ENCODE measurements at regions not wholly inside any gene's neighbourhood (a gene's known extent, or its start where the extent isn't known, plus 50 kb on each side); places are given as distances from the start of the nearest gene placed in this dataset.

GRCh38 chr2:217206907-217207698 lies 347.2 kb upstream of the TNP1 start:
- H3K4me1 ChIP-seq (ENCODE audit: insufficient read depth): peaks cover 17% of the 10 kb centered on the region
- H3K79me2 ChIP-seq: no peaks in the 10 kb centered on the region
- no peak for TF ChIP-seq EZH2phosphoT487 (IDR thresholded peaks at IDR 0.05; ENCODE audit: low read depth, severe bottlenecking, unreplicated experiment)
- no peak for TF ChIP-seq EZH2 (IDR thresholded peaks at IDR 0.05; ENCODE audit: borderline replicate concordance)
- no peak for TF ChIP-seq CTCF (IDR thresholded peaks at IDR 0.05; ENCODE audit: poor library complexity)
- H3K4me2 ChIP-seq: peak overlapping the region; percentile 19
- H4K20me1 ChIP-seq (ENCODE audit: insufficient read depth, poor library complexity, severe bottlenecking): no peaks in the 10 kb centered on the region
- peak overlapping the region; percentile 65 for H3K27ac ChIP-seq
- no peaks in the 10 kb centered on the region for H3K27me3 ChIP-seq
- no peaks in the 10 kb centered on the region for H3K9me2 ChIP-seq (replicated peaks; ENCODE audit: insufficient read depth)
- no peaks in the 10 kb centered on the region for H3K9me3 ChIP-seq (ENCODE audit: low read depth)
- H3K36me3 ChIP-seq (replicated peaks; ENCODE audit: insufficient read depth, low read depth): no peaks in the 10 kb centered on the region
- H3K4me3 ChIP-seq: no peak overlapping the region
- 58% methylated on average over 14 of the region's 14 CpGs for WGBS (ENCODE audit: low lambda C conversion rate, missing lambda C conversion rate)
- H2AFZ ChIP-seq: no peak overlapping the region
- no peak for DNase-seq (ENCODE audit: low spot score)

DNA sequence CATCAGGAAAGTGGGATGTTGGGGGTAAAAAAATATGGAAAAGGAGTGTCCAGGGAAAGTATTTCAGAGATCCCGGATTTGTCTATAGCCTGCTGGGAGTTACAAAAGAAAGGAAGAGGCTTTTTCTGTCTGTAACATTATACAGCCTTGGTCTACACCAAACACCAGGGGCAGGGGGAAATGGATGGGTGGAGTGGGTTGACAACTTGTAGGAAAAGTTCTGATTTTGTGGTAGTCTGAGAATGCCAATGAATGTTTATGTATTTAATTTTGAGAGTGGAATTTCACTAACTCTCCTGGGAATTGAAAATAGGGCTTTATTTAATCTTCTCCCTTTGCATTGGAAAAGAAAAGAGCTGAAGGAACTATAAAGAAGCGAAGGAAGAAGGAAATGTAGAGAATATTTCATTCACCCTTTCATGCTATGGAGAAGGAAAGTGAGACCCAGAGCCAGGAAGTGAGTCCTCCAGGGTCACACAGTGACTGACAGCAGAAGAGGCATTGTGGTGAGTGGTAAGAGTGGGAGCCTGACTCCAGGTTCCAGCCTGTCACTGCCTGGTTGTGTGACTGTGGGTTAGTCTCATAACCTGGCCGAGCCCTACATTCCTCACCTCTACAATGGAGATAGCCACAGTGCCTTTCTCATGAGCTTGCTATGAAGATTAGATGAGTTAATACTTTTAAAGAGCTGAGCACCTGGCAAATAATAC lies 346.3 kb upstream of the TNP1 start:
- H2AFZ ChIP-seq: no peak overlapping the region
- H3K27ac ChIP-seq: peak overlapping the region; percentile 65
- H3K4me3 ChIP-seq: no peak overlapping the region
- no peaks in the 10 kb centered on the region for H3K9me3 ChIP-seq (ENCODE audit: low read depth)
- no peak for DNase-seq (ENCODE audit: low spot score)
- no peaks in the 10 kb centered on the region for H3K79me2 ChIP-seq
- 87% methylated on average over 3 of the region's 3 CpGs for WGBS (ENCODE audit: low lambda C conversion rate, missing lambda C conversion rate)
- H4K20me1 ChIP-seq (ENCODE audit: insufficient read depth, poor library complexity, severe bottlenecking): no peaks in the 10 kb centered on the region
- no peaks in the 10 kb centered on the region for H3K36me3 ChIP-seq (replicated peaks; ENCODE audit: insufficient read depth, low read depth)
- no peaks in the 10 kb centered on the region for H3K27me3 ChIP-seq
- no peaks in the 10 kb centered on the region for H3K9me2 ChIP-seq (replicated peaks; ENCODE audit: insufficient read depth)
- peak overlapping the region; percentile 19 for H3K4me2 ChIP-seq
- H3K4me1 ChIP-seq (ENCODE audit: insufficient read depth): peaks cover 17% of the 10 kb centered on the region
- no peak for TF ChIP-seq CTCF (IDR thresholded peaks at IDR 0.05; ENCODE audit: poor library complexity)
- TF ChIP-seq EZH2phosphoT487 (IDR thresholded peaks at IDR 0.05; ENCODE audit: low read depth, severe bottlenecking, unreplicated experiment): no peak
- TF ChIP-seq EZH2 (IDR thresholded peaks at IDR 0.05; ENCODE audit: borderline replicate concordance): no peak

- no peak overlapping the region for H3K4me2 ChIP-seq
- TF ChIP-seq EZH2phosphoT487 (IDR thresholded peaks at IDR 0.05; ENCODE audit: low read depth, severe bottlenecking, unreplicated experiment) (no peak), EZH2 (IDR thresholded peaks at IDR 0.05; ENCODE audit: borderline replicate concordance) (no peak), CTCF (IDR thresholded peaks at IDR 0.05; ENCODE audit: poor library complexity) (no peak)
- 91% methylated on average over 2 of the region's 2 CpGs for WGBS (ENCODE audit: low lambda C conversion rate, missing lambda C conversion rate)
- DNase-seq (ENCODE audit: low spot score): no peak
- no peaks in the 10 kb centered on the region for H3K9me2 ChIP-seq (replicated peaks; ENCODE audit: insufficient read depth)
- no peaks in the 10 kb centered on the region for H3K36me3 ChIP-seq (replicated peaks; ENCODE audit: insufficient read depth, low read depth)
- no peaks in the 10 kb centered on the region for H3K9me3 ChIP-seq (ENCODE audit: low read depth)
- no peaks in the 10 kb centered on the region for H3K79me2 ChIP-seq
- no peak overlapping the region for H2AFZ ChIP-seq
- peaks cover 17% of the 10 kb centered on the region for H3K4me1 ChIP-seq (ENCODE audit: insufficient read depth)
- no peaks in the 10 kb centered on the region for H3K27me3 ChIP-seq
- no peak overlapping the region for H3K27ac ChIP-seq
- no peaks in the 10 kb centered on the region for H4K20me1 ChIP-seq (ENCODE audit: insufficient read depth, poor library complexity, severe bottlenecking)
- H3K4me3 ChIP-seq: no peak overlapping the region
These were observed 344.5 kb upstream of the TNP1 start for GRCh38 chr2:217204358-217204757.
